RWPE1 (cell line): ENCODE measurements at regions not wholly inside any gene's neighbourhood (a gene's known extent, or its start where the extent isn't known, plus 50 kb on each side); places are given as distances from the start of the nearest gene placed in this dataset.

Experiments used
- CTCF ChIA-PET: fragments of 350-600 bp; sonication (Branson Sonifier 250); formaldehyde crosslinking; extraction: SDS; loops from one replicate; lab custom pipeline; 2021; lab: Yijun Ruan, JAX
- POLR2A ChIA-PET: fragments of 400-600 bp; formaldehyde crosslinking; extraction: SDS; loops from one replicate; lab custom pipeline; 2020; ENCODE audit warnings: antibody characterized with exemption; ENCODE audit not compliant: low non-redundant PET; lab: Yijun Ruan, JAX
- DNase-seq: peaks from one replicate; pipeline ENCODE4 v3.0.0; 2012; ENCODE audit warnings: low spot score
- H3K27ac ChIP-seq: fragments of 450-650 bp; 2 replicates; pipeline ENCODE4 v1.5.1; 2017
- CTCF ChIP-seq: fragments of 450-650 bp; conservative IDR thresholded peaks from 2 replicates; pipeline ENCODE4 v1.5.1; 2017; ENCODE audit warnings: low read depth, mild to moderate bottlenecking

DNA sequence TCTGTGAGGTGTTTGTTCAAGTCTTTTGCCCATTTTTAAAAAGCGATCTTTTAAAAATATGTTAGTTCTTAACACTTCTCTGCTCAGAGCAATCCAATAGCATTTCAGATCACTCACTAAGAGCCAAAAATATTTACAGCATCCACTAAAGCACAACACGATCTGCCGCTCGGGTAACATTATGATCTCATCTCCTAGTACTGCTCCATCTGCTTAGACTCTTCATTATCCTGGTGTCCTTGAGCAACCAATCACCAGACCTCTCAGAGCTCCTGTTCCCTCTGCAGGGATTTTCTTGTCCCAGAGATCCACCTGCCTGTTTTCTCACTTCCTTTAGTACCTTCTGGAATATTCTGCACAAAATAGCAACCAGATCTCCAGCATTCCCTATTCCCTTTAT is 235.3 kb upstream of the ESRRG start:
- CTCF ChIA-PET = no interaction called here
- POLR2A ChIA-PET = no interaction called here

GRCh38 chr1:216953495-216953894 is 230.3 kb upstream of the ESRRG start:
- POLR2A ChIA-PET = no interaction called here
- CTCF ChIA-PET = interaction anchor here (0.6 kb wide), 1 partner anchor 448 kb away, joined by 3 read pairs; no protein-coding TSS in a partner anchor
- TF ChIP-seq CTCF = no peak
- H3K27ac ChIP-seq = no peak overlapping the region
- no peak for DNase-seq

More for the DNA sequence above, 235.3 kb upstream of the ESRRG start:
- TF ChIP-seq CTCF = no peak
- no peak overlapping the region for H3K27ac ChIP-seq
- no peak for DNase-seq

GRCh38 chr1:216952864-216953263 is 229.6 kb upstream of the ESRRG start:
- TF ChIP-seq CTCF = no peak
- CTCF ChIA-PET = no interaction called here
- H3K27ac ChIP-seq = no peak overlapping the region
- DNase-seq = no peak
- POLR2A ChIA-PET = no interaction called here

GRCh38 chr1:216945538-216946080 is 222.4 kb upstream of the ESRRG start:
- POLR2A ChIA-PET = no interaction called here
- H3K27ac ChIP-seq = no peak overlapping the region
- CTCF ChIA-PET = interaction anchor here (0.6 to 1.1 kb wide), 4 partner anchors 15 to 276 kb away, joined by 3 to 7 read pairs (median 4); no protein-coding TSS in a partner anchor
- TF ChIP-seq CTCF = no peak
- DNase-seq = no peak

GRCh38 chr1:216944864-216945510 is 221.8 kb upstream of the ESRRG start:
- no peak for DNase-seq
- TF ChIP-seq CTCF = no peak
- POLR2A ChIA-PET = no interaction called here
- CTCF ChIA-PET = interaction anchor here (0.6 to 1.1 kb wide), 4 partner anchors 15 to 276 kb away, joined by 3 to 7 read pairs (median 4); no protein-coding TSS in a partner anchor
- H3K27ac ChIP-seq = no peak overlapping the region

- DNase-seq = no peak
- TF ChIP-seq CTCF = no peak
- ChIA-PET POLR2A (no interaction called here), CTCF (no interaction called here)
- no peak overlapping the region for H3K27ac ChIP-seq
Observed at GRCh38 chr1:216937491-216937890, 214.3 kb upstream of the ESRRG start.
